Activated B cell treated with CpG ODN at 0.5 μM for 24 hours (primary cell): ENCODE measurements at regions not wholly inside any gene's neighbourhood (a gene's known extent, or its start where the extent isn't known, plus 50 kb on each side); places are given as distances from the start of the nearest gene placed in this dataset.

Experiments
- ATAC-seq: fragments of 200-7000 bp; cut with Tn5 transposase; one replicate; pipeline ENCODE4 v1.10.0; 2021; ENCODE audit warnings: low read depth, mild to moderate bottlenecking, moderate library complexity
- CTCF ChIA-PET: fragments of 350-600 bp; sonication (Branson Sonifier 250); formaldehyde crosslinking; loops from one replicate; lab custom pipeline; 2021; ENCODE audit warnings: antibody characterized with exemption; lab: Charles Lee
- POLR2A ChIA-PET: fragments of 350-600 bp; sonication (Branson Sonifier 250); formaldehyde crosslinking; loops from one replicate; lab custom pipeline; 2021; ENCODE audit warnings: antibody characterized with exemption; lab: Charles Lee
- DNase-seq: peaks from one replicate; pipeline ENCODE4 v3.0.0; 2022
- H3K27ac Mint-ChIP-seq: one replicate; pipeline ENCODE4 v1.8.0; 2020; ENCODE audit warnings: mixed read lengths
- H3K27me3 Mint-ChIP-seq: one replicate; pipeline ENCODE4 v1.8.0; 2021; ENCODE audit warnings: mixed read lengths
- H3K36me3 Mint-ChIP-seq: one replicate; pipeline ENCODE4 v1.8.0; 2021; ENCODE audit warnings: low read depth, mixed read lengths
- H3K4me1 Mint-ChIP-seq: one replicate; pipeline ENCODE4 v1.8.0; 2021; ENCODE audit warnings: mixed read lengths
- H3K4me3 Mint-ChIP-seq: one replicate; pipeline ENCODE4 v1.8.0; 2020; ENCODE audit warnings: mild to moderate bottlenecking, mixed read lengths
- H3K9me3 Mint-ChIP-seq: one replicate; pipeline ENCODE4 v1.8.0; 2020; ENCODE audit warnings: mixed read lengths
- intact Hi-C: fragments of 100-400 bp; cut with micrococcal nuclease; formaldehyde crosslinking; loops from one replicate; pipeline ENCODE4 v1.15.1; 2024
- TF ChIP-seq, protein P1 (sequence below): fragments of 200-600 bp; IDR thresholded peaks from one replicate; pipeline ENCODE4 v1.8.0; 2022; ENCODE audit warnings: antibody characterized with exemption, mild to moderate bottlenecking

DNA sequence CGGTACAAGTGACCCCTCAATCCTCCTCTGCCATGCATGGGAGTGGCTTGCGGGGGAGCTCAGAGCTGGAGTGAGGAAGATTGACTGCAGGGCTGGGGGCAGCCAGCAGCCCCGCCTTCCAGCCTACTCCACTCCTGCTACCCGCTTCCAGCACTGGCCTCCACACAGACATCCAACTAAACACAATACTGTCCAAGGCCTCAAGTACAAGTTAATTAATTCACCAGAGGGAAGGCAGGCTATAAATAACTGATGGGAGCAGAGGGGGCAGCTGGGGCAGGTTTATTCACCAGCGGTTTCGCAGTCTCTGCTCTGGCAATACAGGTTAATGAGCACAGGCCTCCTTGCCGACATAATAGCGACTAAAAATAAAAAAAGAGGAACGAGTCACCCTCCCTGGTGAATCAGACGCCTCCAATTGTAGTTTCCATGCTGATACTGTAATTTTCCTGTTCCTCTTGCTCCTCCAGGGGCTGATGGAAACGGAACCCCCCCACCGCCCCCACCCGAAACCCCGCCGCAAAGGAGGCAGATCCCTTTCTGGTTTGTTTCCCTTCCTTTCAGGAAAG lies 166.4 kb upstream of the TLE3 start:
- H3K4me1 Mint-ChIP-seq, result peaks cover 92% of the 10 kb centered on the region
- CTCF ChIA-PET, result no interaction called here
- intact Hi-C loops, result loop anchor here (1.0 to 10.0 kb wide), 5 partner anchors 24 to 689 kb away; no protein-coding TSS in a partner anchor
- no peaks in the 10 kb centered on the region for H3K36me3 Mint-ChIP-seq
- ATAC-seq, result peak; percentile 51
- DNase-seq, result no peak
- peak overlapping the region; percentile 18 for H3K27ac Mint-ChIP-seq
- no peaks in the 10 kb centered on the region for H3K27me3 Mint-ChIP-seq
- POLR2A ChIA-PET, result interaction anchor here (0.9 to 1.2 kb wide), 2 partner anchors 17 to 167 kb away, joined by 3 to 4 read pairs; no protein-coding TSS in a partner anchor
- peak overlapping the region; percentile 57 for H3K4me3 Mint-ChIP-seq
- no peaks in the 10 kb centered on the region for H3K9me3 Mint-ChIP-seq
- TF ChIP-seq, protein P1, sequence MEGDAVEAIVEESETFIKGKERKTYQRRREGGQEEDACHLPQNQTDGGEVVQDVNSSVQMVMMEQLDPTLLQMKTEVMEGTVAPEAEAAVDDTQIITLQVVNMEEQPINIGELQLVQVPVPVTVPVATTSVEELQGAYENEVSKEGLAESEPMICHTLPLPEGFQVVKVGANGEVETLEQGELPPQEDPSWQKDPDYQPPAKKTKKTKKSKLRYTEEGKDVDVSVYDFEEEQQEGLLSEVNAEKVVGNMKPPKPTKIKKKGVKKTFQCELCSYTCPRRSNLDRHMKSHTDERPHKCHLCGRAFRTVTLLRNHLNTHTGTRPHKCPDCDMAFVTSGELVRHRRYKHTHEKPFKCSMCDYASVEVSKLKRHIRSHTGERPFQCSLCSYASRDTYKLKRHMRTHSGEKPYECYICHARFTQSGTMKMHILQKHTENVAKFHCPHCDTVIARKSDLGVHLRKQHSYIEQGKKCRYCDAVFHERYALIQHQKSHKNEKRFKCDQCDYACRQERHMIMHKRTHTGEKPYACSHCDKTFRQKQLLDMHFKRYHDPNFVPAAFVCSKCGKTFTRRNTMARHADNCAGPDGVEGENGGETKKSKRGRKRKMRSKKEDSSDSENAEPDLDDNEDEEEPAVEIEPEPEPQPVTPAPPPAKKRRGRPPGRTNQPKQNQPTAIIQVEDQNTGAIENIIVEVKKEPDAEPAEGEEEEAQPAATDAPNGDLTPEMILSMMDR, result no peak

DNA sequence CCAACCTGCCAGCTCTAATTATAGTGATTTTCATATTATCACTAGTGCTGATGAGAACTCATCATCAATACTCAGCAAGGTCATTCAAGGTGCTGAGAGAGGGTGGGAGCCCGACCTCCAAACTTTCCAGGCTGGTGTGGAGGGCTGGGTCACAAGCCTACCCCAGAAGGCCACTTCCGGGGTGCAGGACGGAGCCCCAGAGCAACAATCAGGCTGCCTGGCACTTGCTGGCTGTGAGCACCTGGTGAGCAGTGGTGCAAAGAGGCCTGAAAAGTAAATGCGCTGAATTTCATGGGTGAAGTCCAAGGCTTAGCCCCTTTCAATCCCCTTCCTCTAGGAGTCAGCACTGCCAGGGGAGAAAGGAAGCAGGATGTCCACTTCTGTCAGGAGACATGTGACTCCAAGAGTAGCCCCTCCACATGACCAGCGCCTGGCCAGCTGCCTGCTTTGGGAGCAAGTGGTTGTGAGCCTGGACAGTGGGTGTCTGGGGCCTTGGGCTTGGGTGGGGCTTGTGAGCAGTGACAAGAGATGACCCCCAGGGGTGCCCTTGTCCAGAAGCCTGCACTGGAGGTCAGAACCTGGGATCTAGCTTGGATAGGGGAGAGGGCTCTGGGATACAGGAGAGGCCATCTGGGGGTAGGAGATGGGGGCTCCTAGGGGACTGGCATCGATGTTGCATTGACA lies 165.0 kb upstream of the TLE3 start:
- DNase-seq (no peak), ATAC-seq (no peak)
- ChIA-PET POLR2A (interaction anchor here (0.7 to 1.2 kb wide), 3 partner anchors 16 to 56 kb away, joined by 3 to 4 read pairs (median 3); no protein-coding TSS in a partner anchor), CTCF (interaction anchor here (1.1 kb wide), 1 partner anchor 225 kb away, joined by 4 read pairs; no protein-coding TSS in a partner anchor)
- intact Hi-C loops, result loop anchor here (5.0 to 10.0 kb wide), 2 partner anchors 380 to 688 kb away; no protein-coding TSS in a partner anchor
- TF ChIP-seq, protein P1, result no peak
- no peak overlapping the region for H3K27ac Mint-ChIP-seq
- peaks cover 92% of the 10 kb centered on the region for H3K4me1 Mint-ChIP-seq
- no peak overlapping the region for H3K4me3 Mint-ChIP-seq
- no peaks in the 10 kb centered on the region for H3K27me3 Mint-ChIP-seq
- no peaks in the 10 kb centered on the region for H3K9me3 Mint-ChIP-seq
- H3K36me3 Mint-ChIP-seq, result no peaks in the 10 kb centered on the region

DNA sequence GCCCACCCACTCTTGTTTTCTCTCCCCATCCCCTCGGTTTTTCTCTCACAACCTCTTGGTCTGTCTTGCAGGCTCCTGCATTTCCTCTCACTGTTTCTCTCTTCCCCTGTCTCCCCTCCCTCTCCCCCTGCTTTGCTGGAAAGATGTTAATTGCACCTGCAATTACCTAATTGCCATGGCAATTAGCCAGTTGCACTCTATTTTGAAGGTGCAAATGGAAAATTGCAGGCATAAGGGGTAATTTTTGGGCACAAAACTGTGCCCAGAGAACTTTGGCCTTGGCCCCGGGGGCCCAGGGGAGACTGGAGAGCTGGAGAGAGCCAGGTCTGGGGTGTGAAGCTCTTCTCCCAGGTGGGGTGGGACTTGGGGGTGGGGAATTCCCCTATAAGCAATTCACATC lies 164.5 kb upstream of the TLE3 start:
- H3K4me3 Mint-ChIP-seq, result no peak overlapping the region
- ChIA-PET POLR2A (interaction anchor here (0.6 to 1.1 kb wide), 4 partner anchors 22 to 283 kb away, joined by 3 to 6 read pairs (median 3); no protein-coding TSS in a partner anchor), CTCF (no interaction called here)
- peak overlapping the region; percentile 18 for H3K27ac Mint-ChIP-seq
- ATAC-seq, result no peak
- DNase-seq, result no peak
- H3K9me3 Mint-ChIP-seq, result no peaks in the 10 kb centered on the region
- intact Hi-C loops, result loop anchor here (5.0 to 10.0 kb wide), 2 partner anchors 380 to 687 kb away; no protein-coding TSS in a partner anchor
- TF ChIP-seq, protein P1, result no peak
- H3K36me3 Mint-ChIP-seq, result no peaks in the 10 kb centered on the region
- H3K27me3 Mint-ChIP-seq, result no peaks in the 10 kb centered on the region
- H3K4me1 Mint-ChIP-seq, result peaks cover 92% of the 10 kb centered on the region

DNA sequence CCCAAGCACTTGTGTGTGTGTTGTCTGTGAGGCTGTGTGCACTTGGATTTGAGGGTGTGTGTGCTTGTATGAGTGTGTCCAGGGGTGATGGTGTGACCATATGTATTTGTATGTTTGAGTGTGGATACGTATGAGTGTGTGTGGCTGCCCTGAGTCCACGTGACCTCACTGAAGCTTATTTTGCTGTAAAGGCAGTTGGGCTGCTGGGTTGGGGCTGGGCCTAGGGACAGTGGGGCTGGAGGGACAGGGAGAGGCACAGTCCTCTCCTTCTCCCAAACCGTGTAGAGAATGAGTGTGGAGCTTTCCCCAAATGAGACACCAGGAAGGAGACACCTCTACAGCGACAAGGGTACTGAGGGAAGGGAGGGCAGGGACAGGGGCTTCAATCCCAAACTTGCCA lies 163.4 kb upstream of the TLE3 start:
- H3K4me3 Mint-ChIP-seq, result no peak overlapping the region

More for the DNA sequence above, 163.4 kb upstream of the TLE3 start:
- ChIA-PET CTCF (no interaction called here), POLR2A (interaction anchor here (1.0 kb wide), 1 partner anchor 21 kb away, joined by 3 read pairs; no protein-coding TSS in a partner anchor)
- no peaks in the 10 kb centered on the region for H3K9me3 Mint-ChIP-seq
- H3K4me1 Mint-ChIP-seq, result peaks cover 86% of the 10 kb centered on the region
- no peak overlapping the region for H3K27ac Mint-ChIP-seq
- TF ChIP-seq, protein P1, result no peak
- no peaks in the 10 kb centered on the region for H3K36me3 Mint-ChIP-seq
- no peak for ATAC-seq
- intact Hi-C loops, result loop anchor here (5.0 to 10.0 kb wide), 2 partner anchors 379 to 686 kb away; no protein-coding TSS in a partner anchor
- H3K27me3 Mint-ChIP-seq, result no peaks in the 10 kb centered on the region
- no peak for DNase-seq
